Activated naive CD4-positive, alpha-beta T cell treated with anti-CD3 and anti-CD28 coated beads for 36 hours (primary cell): ENCODE measurements at regions not wholly inside any gene's neighbourhood (a gene's known extent, or its start where the extent isn't known, plus 50 kb on each side); places are given as distances from the start of the nearest gene placed in this dataset.

Experiments
- CTCF ChIA-PET: fragments of 350-600 bp; sonication (Branson Sonifier 250); formaldehyde crosslinking; loops from one replicate; lab custom pipeline; 2021; ENCODE audit warnings: antibody characterized with exemption; lab: Charles Lee
- DNase-seq: peaks from one replicate; pipeline ENCODE4 v3.0.0-alpha.2; 2020
- H3K27ac Mint-ChIP-seq: one replicate; pipeline ENCODE4 v1.8.0; 2021; ENCODE audit warnings: mild to moderate bottlenecking, mixed read lengths
- H3K27me3 Mint-ChIP-seq: one replicate; pipeline ENCODE4 v1.8.0; 2021; ENCODE audit warnings: low read depth, mixed read lengths
- H3K36me3 Mint-ChIP-seq: one replicate; pipeline ENCODE4 v1.8.0; 2021; ENCODE audit warnings: low read depth, mixed read lengths
- H3K4me1 Mint-ChIP-seq: one replicate; pipeline ENCODE4 v1.8.0; 2021; ENCODE audit warnings: low read depth, mixed read lengths
- H3K4me3 Mint-ChIP-seq: one replicate; pipeline ENCODE4 v1.8.0; 2021; ENCODE audit warnings: mild to moderate bottlenecking, moderate library complexity, mixed read lengths
- H3K9me3 Mint-ChIP-seq: one replicate; pipeline ENCODE4 v1.8.0; 2021; ENCODE audit warnings: mixed read lengths
- intact Hi-C: fragments of 100-400 bp; cut with micrococcal nuclease; formaldehyde crosslinking; loops from one replicate; pipeline ENCODE4 v1.15.1; 2023

DNA sequence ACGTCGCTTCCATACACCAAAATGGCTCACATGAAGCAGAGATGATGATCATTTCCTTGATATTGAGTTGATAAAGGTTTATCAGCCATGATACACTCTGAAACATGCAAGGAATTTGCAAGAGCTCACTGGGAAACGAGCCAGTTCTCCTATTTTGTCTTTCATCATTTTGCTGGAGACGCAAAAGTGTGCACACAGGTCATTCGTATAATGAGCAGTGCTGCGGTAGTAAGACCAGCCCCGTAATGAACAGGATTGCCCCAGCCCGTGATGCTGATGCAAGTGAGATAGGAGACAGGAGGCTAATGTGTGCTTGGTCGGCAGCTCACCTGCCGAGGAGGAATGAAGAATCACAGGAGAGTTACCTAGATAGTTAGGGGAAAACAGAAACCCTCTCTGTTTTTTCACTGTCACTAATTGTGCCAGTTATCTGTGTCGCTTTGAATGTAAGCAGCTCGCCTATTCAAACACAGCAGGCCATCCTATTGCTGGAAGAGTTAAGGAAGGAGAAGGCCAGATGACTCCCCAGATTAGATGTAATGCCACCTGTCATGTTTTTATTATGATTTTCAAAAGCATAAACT is 391.8 kb downstream of the SAMD5 start:
- Mint-ChIP-seq H3K4me3 (no peak overlapping the region), H3K9me3 (no peaks in the 10 kb centered on the region)

DNA sequence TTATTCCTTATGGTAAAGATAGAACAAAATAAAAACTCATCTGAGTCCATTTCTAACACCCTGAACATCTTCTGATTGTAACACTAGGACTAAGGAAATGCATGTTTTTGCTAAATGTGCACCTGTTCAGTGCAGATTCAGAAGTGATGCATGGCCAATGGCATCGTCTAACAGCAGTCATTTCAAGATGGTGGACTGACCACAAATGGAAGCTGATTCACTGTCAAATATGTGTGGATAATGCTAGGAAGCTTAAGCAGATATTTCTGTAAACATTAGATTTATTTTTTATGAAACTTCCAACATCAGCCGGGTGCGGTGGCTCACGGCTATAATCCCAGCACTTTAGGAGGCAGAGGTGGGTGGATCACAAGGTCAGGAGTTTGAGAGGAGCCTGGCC is 394.8 kb downstream of the SAMD5 start:
- Mint-ChIP-seq H3K4me3 (no peak overlapping the region), H3K9me3 (no peaks in the 10 kb centered on the region), H3K27me3 (no peaks in the 10 kb centered on the region), H3K4me1 (no peaks in the 10 kb centered on the region), H3K27ac (no peak overlapping the region), H3K36me3 (no peaks in the 10 kb centered on the region)
- intact Hi-C loops, result no loop called here
- CTCF ChIA-PET, result no interaction called here
- DNase-seq, result no peak

More for the DNA sequence above, 391.8 kb downstream of the SAMD5 start:
- DNase-seq, result no peak
- Mint-ChIP-seq H3K4me1 (no peaks in the 10 kb centered on the region), H3K36me3 (no peaks in the 10 kb centered on the region), H3K27ac (no peak overlapping the region), H3K27me3 (no peaks in the 10 kb centered on the region)
- intact Hi-C loops, result no loop called here
- CTCF ChIA-PET, result no interaction called here

- Mint-ChIP-seq H3K27ac (no peak overlapping the region), H3K9me3 (no peaks in the 10 kb centered on the region), H3K36me3 (no peaks in the 10 kb centered on the region), H3K27me3 (no peaks in the 10 kb centered on the region), H3K4me1 (no peaks in the 10 kb centered on the region), H3K4me3 (no peak overlapping the region)
- intact Hi-C loops, result no loop called here
- DNase-seq, result no peak
- CTCF ChIA-PET, result interaction anchor here (0.6 kb wide), 1 partner anchor 469 kb away, joined by 4 read pairs; no protein-coding TSS in a partner anchor
These were observed 395.4 kb downstream of the SAMD5 start for GRCh38 chr6:147903931-147904330.

DNA sequence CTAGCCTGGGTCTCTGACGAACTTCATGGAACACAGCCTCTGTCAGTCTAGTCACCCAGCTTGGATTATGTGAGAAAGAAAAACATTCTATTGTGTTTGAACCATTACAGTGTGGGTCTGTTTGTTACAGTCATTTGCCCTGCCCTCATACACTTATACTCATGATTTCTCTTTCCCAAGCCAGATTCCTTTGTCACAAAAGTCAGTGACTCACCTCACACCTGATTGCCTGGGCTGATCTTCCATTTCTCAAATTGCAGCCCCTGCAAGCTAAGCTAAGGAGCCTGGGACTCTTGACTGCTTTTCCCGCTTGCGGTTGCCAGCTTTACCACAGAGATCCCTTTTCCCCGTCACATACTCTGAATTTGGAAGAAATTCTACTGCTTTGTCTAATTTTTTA is 395.9 kb downstream of the SAMD5 start:
- no peaks in the 10 kb centered on the region for H3K27me3 Mint-ChIP-seq
- no peak overlapping the region for H3K4me3 Mint-ChIP-seq
- CTCF ChIA-PET, result interaction anchor here (0.6 kb wide), 1 partner anchor 468 kb away, joined by 4 read pairs; no protein-coding TSS in a partner anchor

GRCh38 chr6:147905711-147906110 is 397.2 kb downstream of the SAMD5 start:
- Mint-ChIP-seq H3K27ac (no peak overlapping the region), H3K4me3 (no peak overlapping the region), H3K36me3 (no peaks in the 10 kb centered on the region), H3K4me1 (no peaks in the 10 kb centered on the region), H3K27me3 (no peaks in the 10 kb centered on the region), H3K9me3 (no peaks in the 10 kb centered on the region)
- intact Hi-C loops, result no loop called here
- no peak for DNase-seq
- CTCF ChIA-PET, result no interaction called here

More for the DNA sequence above, 395.9 kb downstream of the SAMD5 start:
- no peak for DNase-seq
- Mint-ChIP-seq H3K9me3 (no peaks in the 10 kb centered on the region), H3K4me1 (no peaks in the 10 kb centered on the region), H3K27ac (no peak overlapping the region), H3K36me3 (no peaks in the 10 kb centered on the region)
- intact Hi-C loops, result no loop called here

- no peaks in the 10 kb centered on the region for H3K9me3 Mint-ChIP-seq
- no peak overlapping the region for H3K4me3 Mint-ChIP-seq
- DNase-seq, result no peak
- H3K27me3 Mint-ChIP-seq, result no peaks in the 10 kb centered on the region
- no peaks in the 10 kb centered on the region for H3K4me1 Mint-ChIP-seq
- no peak overlapping the region for H3K27ac Mint-ChIP-seq
- H3K36me3 Mint-ChIP-seq, result no peaks in the 10 kb centered on the region
- CTCF ChIA-PET, result no interaction called here
- intact Hi-C loops, result no loop called here
These were observed 397.9 kb downstream of the SAMD5 start for GRCh38 chr6:147906361-147906760.

GRCh38 chr6:147909640-147910039 is 401.1 kb downstream of the SAMD5 start:
- DNase-seq, result no peak
- H3K9me3 Mint-ChIP-seq, result no peaks in the 10 kb centered on the region
- CTCF ChIA-PET, result interaction anchor here (0.8 kb wide), 1 partner anchor 856 kb away, joined by 3 read pairs; no protein-coding TSS in a partner anchor
- intact Hi-C loops, result no loop called here
- H3K4me1 Mint-ChIP-seq, result no peaks in the 10 kb centered on the region
- no peaks in the 10 kb centered on the region for H3K36me3 Mint-ChIP-seq
- H3K27ac Mint-ChIP-seq, result no peak overlapping the region
- no peak overlapping the region for H3K4me3 Mint-ChIP-seq
- H3K27me3 Mint-ChIP-seq, result no peaks in the 10 kb centered on the region

DNA sequence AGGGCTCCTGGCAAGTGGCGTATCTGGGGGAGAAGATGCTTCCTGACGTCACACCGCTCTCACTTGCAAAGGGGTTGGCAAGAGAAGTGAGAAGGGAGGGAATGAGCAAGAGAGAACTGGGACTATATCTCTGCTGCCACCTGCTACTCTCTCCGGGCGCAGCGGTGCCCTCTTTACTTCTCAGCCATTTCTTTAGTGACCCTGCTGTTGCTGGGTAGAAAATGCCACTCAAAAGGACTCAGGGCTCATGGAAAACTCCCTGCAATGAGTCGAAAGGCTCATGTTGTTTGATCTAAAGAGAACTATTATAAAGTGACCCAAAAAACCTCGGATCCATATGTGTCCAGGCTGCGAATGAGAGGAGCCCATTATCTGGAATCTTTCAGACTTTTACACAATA is 401.8 kb downstream of the SAMD5 start:
- H3K4me3 Mint-ChIP-seq, result no peak overlapping the region

GRCh38 chr6:147911057-147911456 is 402.6 kb downstream of the SAMD5 start:
- Mint-ChIP-seq H3K4me1 (no peaks in the 10 kb centered on the region), H3K36me3 (no peaks in the 10 kb centered on the region), H3K4me3 (no peak overlapping the region), H3K27ac (no peak overlapping the region), H3K9me3 (no peaks in the 10 kb centered on the region), H3K27me3 (no peaks in the 10 kb centered on the region)
- intact Hi-C loops, result no loop called here
- no peak for DNase-seq
- CTCF ChIA-PET, result no interaction called here

More for the DNA sequence above, 401.8 kb downstream of the SAMD5 start:
- Mint-ChIP-seq H3K27ac (no peak overlapping the region), H3K4me1 (no peaks in the 10 kb centered on the region), H3K27me3 (no peaks in the 10 kb centered on the region), H3K9me3 (no peaks in the 10 kb centered on the region), H3K36me3 (no peaks in the 10 kb centered on the region)
- no peak for DNase-seq
- CTCF ChIA-PET, result no interaction called here
- intact Hi-C loops, result no loop called here

GRCh38 chr6:147911686-147912085 is 403.2 kb downstream of the SAMD5 start:
- DNase-seq, result no peak
- CTCF ChIA-PET, result interaction anchor here (0.5 kb wide), 1 partner anchor 1293 kb away, joined by 3 read pairs; no protein-coding TSS in a partner anchor
- intact Hi-C loops, result no loop called here
- H3K9me3 Mint-ChIP-seq, result no peaks in the 10 kb centered on the region
- no peak overlapping the region for H3K27ac Mint-ChIP-seq
- no peak overlapping the region for H3K4me3 Mint-ChIP-seq
- no peaks in the 10 kb centered on the region for H3K36me3 Mint-ChIP-seq
- no peaks in the 10 kb centered on the region for H3K27me3 Mint-ChIP-seq
- no peaks in the 10 kb centered on the region for H3K4me1 Mint-ChIP-seq

DNA sequence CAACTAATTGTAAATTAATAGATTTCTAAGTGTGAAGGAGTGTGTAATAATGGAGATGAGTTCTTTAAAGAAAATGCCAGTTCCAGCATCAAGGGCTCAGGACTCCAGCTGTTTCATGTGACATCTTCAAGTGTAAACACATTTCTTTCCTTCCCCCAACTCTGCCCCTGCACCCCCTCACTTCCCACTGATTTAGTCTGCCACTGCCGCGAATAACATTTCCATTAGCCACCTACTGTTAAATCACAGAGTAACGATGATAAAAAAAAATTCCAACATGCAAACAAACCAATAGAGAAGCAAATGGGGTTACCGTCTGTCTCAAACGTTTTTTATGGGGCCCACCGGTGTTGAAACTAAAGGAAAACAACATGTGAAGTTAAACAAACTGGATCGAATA is 414.3 kb downstream of the SAMD5 start:
- Mint-ChIP-seq H3K27me3 (no peaks in the 10 kb centered on the region), H3K9me3 (peaks cover 21% of the 10 kb centered on the region), H3K4me3 (no peak overlapping the region), H3K27ac (no peak overlapping the region), H3K36me3 (no peaks in the 10 kb centered on the region), H3K4me1 (no peaks in the 10 kb centered on the region)
- DNase-seq, result no peak
- CTCF ChIA-PET, result interaction anchor here (0.6 kb wide), 1 partner anchor 10 kb away, joined by 3 read pairs; no protein-coding TSS in a partner anchor
- intact Hi-C loops, result no loop called here

GRCh38 chr6:147924598-147924997 is 416.1 kb downstream of the SAMD5 start:
- intact Hi-C loops, result no loop called here
- CTCF ChIA-PET, result no interaction called here
- H3K27me3 Mint-ChIP-seq, result no peaks in the 10 kb centered on the region
- no peak overlapping the region for H3K4me3 Mint-ChIP-seq
- no peak for DNase-seq
- H3K27ac Mint-ChIP-seq, result no peak overlapping the region
- peaks cover 3% of the 10 kb centered on the region for H3K36me3 Mint-ChIP-seq
- no peaks in the 10 kb centered on the region for H3K4me1 Mint-ChIP-seq
- H3K9me3 Mint-ChIP-seq, result peaks cover 27% of the 10 kb centered on the region

GRCh38 chr6:147925826-147926225 is 416.8 kb upstream of the SASH1 start:
- Mint-ChIP-seq H3K4me1 (no peaks in the 10 kb centered on the region), H3K9me3 (peaks cover 27% of the 10 kb centered on the region), H3K36me3 (peaks cover 3% of the 10 kb centered on the region), H3K4me3 (no peak overlapping the region), H3K27me3 (no peaks in the 10 kb centered on the region), H3K27ac (no peak overlapping the region)
- intact Hi-C loops, result no loop called here
- CTCF ChIA-PET, result interaction anchor here (0.7 kb wide), 1 partner anchor 46 kb away, joined by 3 read pairs; no protein-coding TSS in a partner anchor
- no peak for DNase-seq
